ENCODE measurements at regions not wholly inside any gene's neighbourhood (a gene's known extent, or its start where the extent isn't known, plus 50 kb on each side); places are given as distances from the start of the nearest gene placed in this dataset.
"Not testable (repeated sequence)": the region's sequence is repeated elsewhere in the genome, so short reads cannot be mapped to it uniquely, and the experiment has no call there.

DNA sequence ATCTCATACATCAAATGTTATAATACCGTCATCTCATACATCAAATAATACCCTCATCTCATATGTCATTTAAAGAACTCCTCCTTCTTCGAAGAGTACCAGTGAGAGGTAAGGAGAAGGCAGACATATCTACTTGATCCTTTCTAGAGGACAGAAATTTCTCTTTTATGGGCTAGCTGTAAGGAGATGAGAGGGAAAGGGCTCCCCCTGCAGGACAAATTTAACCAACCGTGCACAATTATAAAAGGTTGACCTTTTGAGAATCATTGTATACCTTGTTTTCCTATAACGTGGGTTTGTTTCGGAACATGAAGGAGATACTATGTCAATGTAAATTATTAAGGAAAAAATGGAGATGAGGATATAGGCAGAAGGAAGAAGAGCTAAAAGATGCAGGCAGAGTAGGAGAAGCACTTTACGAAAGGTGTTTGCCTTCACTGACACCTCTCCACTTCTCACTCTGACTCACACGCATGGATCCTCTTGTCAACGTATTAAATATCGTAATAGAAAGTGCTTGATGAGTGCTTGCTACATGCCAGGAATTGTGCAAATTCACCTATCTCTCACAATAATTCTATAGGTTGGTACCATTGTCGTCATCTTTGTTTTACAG lies 465.9 kb upstream of the ERCC4 start:
- DNase-seq (ENCODE audit: low read depth) = peak; percentile 74

DNA sequence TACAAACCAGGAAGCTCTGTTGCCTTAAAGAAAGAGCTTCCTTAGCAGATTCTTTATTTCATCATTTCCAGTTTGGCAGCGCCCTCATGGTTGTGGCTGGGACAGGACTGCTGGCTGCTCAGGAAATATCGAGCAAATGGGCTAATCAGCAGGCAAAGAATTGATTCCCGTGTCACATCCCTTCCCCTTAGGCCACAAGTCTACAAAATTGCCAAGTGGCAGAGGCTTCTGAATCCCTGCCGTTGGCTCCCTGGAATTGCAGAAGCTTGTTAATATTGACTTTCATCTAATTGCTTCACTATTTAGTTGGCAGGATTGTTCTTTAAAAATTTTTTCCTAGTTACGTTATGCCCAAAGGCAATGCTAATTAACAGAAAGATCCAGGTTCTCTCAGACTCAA lies 456.3 kb upstream of the ERCC4 start:
- DNase-seq (ENCODE audit: low read depth) = no peak

- DNase-seq (ENCODE audit: low read depth) = peak; percentile 53
Measured at GRCh38 chr16:13471036-13471435, 448.9 kb upstream of the ERCC4 start.

DNA sequence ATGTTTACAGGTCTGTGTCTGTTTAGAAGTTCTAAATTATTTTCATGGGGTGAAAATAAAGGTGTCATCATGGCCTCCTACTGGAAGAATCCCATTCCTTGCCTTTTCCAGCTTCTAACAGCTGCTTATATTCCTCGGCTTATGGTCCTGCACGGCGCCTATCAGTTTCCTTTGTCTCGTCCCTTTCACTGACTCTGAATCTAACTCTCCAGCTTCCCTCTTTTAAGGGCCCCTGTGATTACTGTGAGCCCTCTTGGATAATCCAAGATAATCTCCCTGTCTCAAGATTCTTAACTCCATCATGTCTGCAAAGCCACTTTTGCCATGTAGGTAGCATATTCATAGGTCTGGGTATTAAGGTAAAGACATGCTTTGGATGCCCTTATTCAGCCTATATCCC lies 441.0 kb upstream of the ERCC4 start:
- no peak for DNase-seq (ENCODE audit: low read depth)

DNA sequence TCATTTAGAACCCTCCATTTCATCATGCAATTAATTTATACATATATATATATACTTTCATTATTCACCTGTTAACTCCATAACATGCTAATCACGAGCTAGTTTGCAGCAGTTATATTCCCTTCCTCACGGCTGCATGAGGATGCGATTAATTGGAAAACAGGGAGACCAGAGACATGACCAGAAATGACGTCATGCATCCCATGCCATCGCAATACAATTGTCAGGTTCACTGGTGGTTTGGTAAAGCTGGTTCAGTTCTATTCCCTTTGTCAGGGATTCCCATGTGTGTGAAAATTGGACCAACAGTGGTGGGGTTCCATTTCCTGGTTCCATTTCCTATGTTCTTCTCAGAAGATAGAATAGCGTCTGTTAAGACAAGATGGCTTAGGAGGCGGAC lies 440.4 kb upstream of the ERCC4 start:
- no peak for DNase-seq (ENCODE audit: low read depth)

GRCh38 chr16:13480801-13481200 lies 439.2 kb upstream of the ERCC4 start:
- DNase-seq (ENCODE audit: low read depth) = no peak

GRCh38 chr16:13483121-13483520 lies 436.8 kb upstream of the ERCC4 start:
- no peak for DNase-seq (ENCODE audit: low read depth)

DNA sequence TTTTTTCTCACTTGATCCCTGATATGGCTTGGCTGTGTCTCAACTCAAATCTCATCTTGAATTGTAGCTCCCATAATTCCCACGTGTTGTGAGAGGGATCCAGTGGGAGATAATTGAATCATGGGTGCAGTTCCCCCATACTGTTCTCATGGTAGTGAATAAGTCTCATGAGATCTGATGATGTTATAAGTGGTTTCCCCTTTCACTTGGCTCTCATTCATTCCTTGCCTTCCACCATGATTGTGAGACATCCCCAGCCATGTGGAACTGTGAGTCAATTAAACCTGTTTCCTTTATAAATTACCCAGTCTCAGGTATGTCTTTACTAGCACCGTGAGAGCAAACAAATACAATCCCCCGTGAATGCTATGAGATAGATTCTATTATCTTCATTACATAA lies 430.5 kb upstream of the ERCC4 start:
- not testable (repeated sequence) for DNase-seq (ENCODE audit: low read depth)

DNA sequence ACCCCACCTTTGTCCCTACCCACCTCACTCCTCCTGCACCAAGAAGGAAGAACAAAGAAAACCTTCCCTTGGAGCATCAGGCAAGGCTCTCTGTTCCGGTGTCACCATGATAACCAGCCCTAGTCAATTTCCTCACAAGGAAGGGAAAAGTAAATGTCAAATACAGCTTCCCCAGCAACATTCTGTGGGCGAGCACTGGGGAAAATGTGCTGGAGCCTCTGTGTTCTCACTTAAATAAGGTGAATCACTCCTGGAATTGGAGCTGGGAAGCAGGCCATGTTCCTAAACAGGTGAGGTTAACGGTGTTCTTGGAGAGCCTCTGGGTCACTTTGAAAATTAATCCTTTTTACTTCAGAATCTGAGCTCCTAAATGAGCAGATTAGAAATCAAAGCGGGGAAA lies 427.9 kb upstream of the ERCC4 start:
- DNase-seq (ENCODE audit: low read depth) = no peak

DNA sequence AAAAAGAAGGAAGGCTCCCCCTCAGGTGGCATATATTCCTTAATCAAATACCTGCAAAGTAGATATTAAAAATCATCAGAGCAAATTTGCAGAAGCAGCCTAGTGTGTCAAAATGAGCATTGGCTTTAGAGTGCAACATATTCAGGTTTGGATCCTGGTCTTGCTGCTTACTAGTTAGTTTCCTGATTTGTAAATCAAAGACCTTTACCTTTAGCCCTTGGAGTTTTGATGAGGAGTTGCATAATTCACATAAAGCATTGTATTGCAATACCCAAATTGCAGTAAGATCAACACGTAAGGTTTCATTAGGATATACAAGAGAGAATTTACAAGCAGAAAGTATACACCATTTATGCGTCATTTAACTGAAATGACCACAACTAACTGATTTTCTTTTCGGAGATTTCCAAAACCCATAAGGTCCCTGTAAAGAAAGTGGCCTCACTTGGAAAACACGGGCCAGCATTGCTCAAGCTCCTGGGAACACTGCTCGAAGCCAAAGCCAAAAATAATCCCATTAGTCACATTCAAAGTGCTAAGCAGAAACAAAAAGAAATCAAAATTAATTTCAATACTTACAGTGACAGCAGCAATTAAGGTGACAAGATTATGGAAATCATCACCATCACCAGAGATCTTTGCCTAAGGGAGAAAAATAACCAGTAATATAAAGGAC lies 415.9 kb upstream of the ERCC4 start:
- DNase-seq (ENCODE audit: low read depth) = peak; percentile 6

DNA sequence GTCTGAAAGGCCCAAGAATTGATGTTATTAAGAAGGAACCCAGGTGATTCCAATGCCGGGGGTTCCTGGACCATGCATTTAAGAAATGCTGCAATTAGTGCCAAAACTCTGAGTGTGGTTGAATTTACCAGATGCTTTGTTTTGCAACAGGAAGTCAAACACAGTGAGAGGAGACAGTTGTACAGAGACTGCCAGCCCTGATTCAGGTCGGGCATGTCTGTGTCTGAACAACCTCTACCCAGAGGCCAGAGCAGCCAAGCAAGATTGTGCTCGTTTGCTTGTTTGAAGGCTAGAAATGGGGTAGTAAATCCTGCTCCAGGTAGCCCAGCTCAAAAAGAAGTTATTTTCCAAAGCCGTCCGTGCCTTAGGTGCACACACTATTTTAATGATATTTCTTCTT lies 412.4 kb upstream of the ERCC4 start:
- no peak for DNase-seq (ENCODE audit: low read depth)

- no peak for DNase-seq (ENCODE audit: low read depth)
Measured at GRCh38 chr16:13510425-13511151, 409.4 kb upstream of the ERCC4 start.

DNA sequence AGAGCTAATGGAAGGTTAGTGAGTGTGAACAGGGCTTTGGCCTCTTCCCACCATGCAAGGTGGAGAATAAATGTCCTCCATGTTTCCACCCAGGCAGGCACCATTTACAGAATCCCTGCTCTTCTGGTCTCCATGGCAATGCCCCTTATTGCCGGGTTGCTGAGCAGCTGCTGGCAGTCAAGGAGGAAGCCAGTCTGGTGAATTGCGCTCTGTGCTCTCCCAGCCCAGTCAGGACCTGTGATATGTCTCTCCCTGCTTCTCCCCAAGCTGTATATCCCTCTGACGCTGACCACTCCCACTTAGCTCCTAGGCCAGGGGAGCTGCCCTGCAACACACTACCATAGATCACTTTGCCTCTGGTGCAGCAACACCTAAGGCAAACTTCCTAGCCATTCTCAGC lies 402.1 kb upstream of the ERCC4 start:
- no peak for DNase-seq (ENCODE audit: low read depth)

GRCh38 chr16:13519871-13520270 lies 400.1 kb upstream of the ERCC4 start:
- peak; percentile 62 for DNase-seq (ENCODE audit: low read depth)

- DNase-seq (ENCODE audit: low read depth) = no peak
Measured at GRCh38 chr16:13521356-13521755, 398.6 kb upstream of the ERCC4 start.

DNA sequence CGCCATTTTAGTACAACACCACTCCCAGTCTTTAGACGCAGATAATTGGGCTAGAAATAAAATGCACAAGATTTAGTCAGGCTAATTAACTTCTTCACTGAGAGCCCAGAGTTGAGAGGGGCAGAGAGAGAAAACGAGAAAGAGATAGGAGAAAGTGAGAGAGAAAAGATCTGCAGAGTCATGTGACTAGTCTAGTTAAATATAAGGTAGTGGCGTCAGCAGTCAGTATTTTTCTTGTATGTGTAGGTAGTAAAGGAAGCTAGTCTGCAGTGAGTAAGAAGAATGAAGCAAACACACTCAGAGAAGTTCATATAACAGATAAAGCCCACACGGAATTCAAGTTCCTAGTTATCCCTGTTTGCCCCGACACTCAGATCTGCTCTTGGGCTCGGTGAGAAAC lies 392.6 kb upstream of the ERCC4 start:
- DNase-seq (ENCODE audit: low read depth) = no peak

DNA sequence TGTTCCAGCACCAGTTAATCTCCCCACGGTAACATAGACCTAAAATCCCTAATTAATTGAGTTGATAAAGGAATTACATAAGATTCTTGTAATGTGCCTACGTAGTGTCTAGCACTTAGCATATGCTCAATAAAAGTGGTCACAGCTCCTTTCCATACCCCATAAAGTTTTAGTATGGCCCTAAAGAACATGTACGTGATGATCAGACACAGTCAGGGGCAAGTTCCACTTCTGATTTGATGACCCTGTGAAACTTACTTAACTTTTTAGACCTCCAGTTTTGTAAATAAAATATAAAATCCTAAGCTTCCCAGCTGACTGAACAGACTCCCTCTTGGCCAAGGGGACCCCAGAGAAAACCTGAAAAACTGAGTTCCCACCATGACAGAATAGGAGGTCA lies 391.3 kb upstream of the ERCC4 start:
- DNase-seq (ENCODE audit: low read depth) = no peak

- no peak for DNase-seq (ENCODE audit: low read depth)
Measured at GRCh38 chr16:13529193-13529982, 390.6 kb upstream of the ERCC4 start.

- peak; percentile 82 for DNase-seq (ENCODE audit: low read depth)
Measured at GRCh38 chr16:13540771-13541170, 379.2 kb upstream of the ERCC4 start.

DNA sequence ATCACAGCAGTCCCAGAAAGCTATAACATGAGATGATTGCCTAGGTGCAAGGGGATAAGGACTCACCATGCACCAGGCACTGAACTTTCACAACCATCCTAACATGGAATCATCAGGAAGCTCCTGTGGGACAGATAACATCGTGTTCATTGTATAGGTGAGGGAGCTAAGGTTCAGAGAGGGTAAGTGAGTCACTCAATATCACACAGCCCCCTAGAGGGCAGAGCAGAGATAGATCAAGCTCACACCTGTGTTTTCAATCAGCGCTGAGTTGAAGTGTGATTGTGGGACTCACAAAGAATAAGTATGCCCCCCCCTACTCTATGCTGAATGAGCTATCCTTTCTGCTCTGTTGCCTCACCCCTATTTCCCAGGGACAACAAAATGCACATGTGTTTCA lies 377.7 kb upstream of the ERCC4 start:
- DNase-seq (ENCODE audit: low read depth) = no peak

DNA sequence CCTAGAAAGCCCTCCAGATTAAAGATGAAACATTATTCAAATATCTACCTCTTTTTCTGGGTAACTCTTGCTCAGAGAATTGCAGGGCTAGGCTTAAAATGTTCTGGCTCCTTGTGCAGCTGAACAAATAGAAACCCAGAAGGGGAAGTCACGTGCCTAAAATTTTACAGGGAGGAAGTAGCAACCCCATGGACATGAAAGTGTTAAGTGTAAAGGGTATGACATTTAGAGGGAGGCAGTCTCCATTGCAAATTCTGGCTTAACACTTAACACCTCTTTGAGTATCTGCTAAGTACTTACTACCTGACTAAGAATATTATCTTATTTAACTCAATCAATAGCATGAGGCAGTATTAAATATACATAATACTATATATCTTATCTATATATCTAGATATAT lies 376.1 kb upstream of the ERCC4 start:
- DNase-seq (ENCODE audit: low read depth) = no peak

DNA sequence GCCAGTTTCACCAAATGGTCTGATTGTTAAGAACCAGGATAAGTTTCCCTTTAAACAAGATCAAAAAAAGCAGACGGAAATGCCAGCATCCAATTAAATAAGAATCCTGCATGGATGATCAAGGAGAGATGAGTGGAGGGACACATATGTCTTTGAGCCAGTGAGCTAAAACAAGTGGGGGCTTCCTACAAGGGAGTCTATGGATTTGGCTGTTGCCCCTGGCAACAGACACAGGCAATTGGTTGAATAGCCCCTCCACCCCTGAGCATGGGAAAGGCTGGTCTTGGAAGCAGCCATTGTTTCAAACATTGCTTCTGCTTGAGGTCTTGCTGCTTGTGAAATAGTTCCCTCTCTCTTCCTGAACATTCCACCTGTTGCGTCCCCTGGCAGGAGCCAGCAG lies 374.7 kb upstream of the ERCC4 start:
- no peak for DNase-seq (ENCODE audit: low read depth)
